ENCODE measurements at regions not wholly inside any gene's neighbourhood (a gene's known extent, or its start where the extent isn't known, plus 50 kb on each side); places are given as distances from the start of the nearest gene placed in this dataset.

GRCh38 chr2:19799881-19800780 is 101.7 kb downstream of the TTC32 start:
- no peak for DNase-seq (ENCODE audit: low read depth)
- no peak overlapping the region for H3K4me3 ChIP-seq (ENCODE audit: low read depth, low read length)
- TF ChIP-seq CTCF (IDR thresholded peaks at IDR 0.05; ENCODE audit: insufficient read depth, low read depth, low read length) = no peak

GRCh38 chr2:19797871-19798270 is 103.9 kb downstream of the TTC32 start:
- no peak for TF ChIP-seq CTCF (IDR thresholded peaks at IDR 0.05; ENCODE audit: insufficient read depth, low read depth, low read length)
- no peak overlapping the region for H3K4me3 ChIP-seq (ENCODE audit: low read depth, low read length)
- peak; percentile 48 for DNase-seq (ENCODE audit: low read depth)

- TF ChIP-seq CTCF (IDR thresholded peaks at IDR 0.05; ENCODE audit: insufficient read depth, low read depth, low read length) = no peak
- DNase-seq (ENCODE audit: low read depth) = no peak
These were observed 104.5 kb downstream of the TTC32 start for GRCh38 chr2:19797243-19797810.

GRCh38 chr2:19796035-19796695 is 105.6 kb downstream of the TTC32 start:
- H3K4me3 ChIP-seq (ENCODE audit: low read depth, low read length) = no peak overlapping the region
- peak; percentile 78 for DNase-seq (ENCODE audit: low read depth)
- TF ChIP-seq CTCF (IDR thresholded peaks at IDR 0.05; ENCODE audit: insufficient read depth, low read depth, low read length) = no peak

More at GRCh38 chr2:19797243-19797810, 104.5 kb downstream of the TTC32 start:
- H3K4me3 ChIP-seq (ENCODE audit: low read depth, low read length) = no peak overlapping the region

- H3K4me3 ChIP-seq (ENCODE audit: low read depth, low read length) = no peak overlapping the region
- no peak for TF ChIP-seq CTCF (IDR thresholded peaks at IDR 0.05; ENCODE audit: insufficient read depth, low read depth, low read length)
These were observed 108.5 kb downstream of the TTC32 start for GRCh38 chr2:19793132-19793750.

GRCh38 chr2:19790291-19790690 is 111.5 kb downstream of the TTC32 start:
- DNase-seq (ENCODE audit: low read depth) = no peak
- H3K4me3 ChIP-seq (ENCODE audit: low read depth, low read length) = no peak overlapping the region
- TF ChIP-seq CTCF (IDR thresholded peaks at IDR 0.05; ENCODE audit: insufficient read depth, low read depth, low read length) = no peak

More at GRCh38 chr2:19793132-19793750, 108.5 kb downstream of the TTC32 start:
- no peak for DNase-seq (ENCODE audit: low read depth)

Data from fibroblast of villous mesenchyme (primary cell).